Fibroblast of pulmonary artery (primary cell): ENCODE measurements at regions not wholly inside any gene's neighbourhood (a gene's known extent, or its start where the extent isn't known, plus 50 kb on each side); places are given as distances from the start of the nearest gene placed in this dataset.

ENCODE experiments used
- DNase-seq: peaks from one replicate; pipeline ENCODE4 v3.0.0-alpha.2; 2010; ENCODE audit warnings: low read depth
- H3K4me3 ChIP-seq: replicated peaks from 2 replicates; pipeline ENCODE4 v1.5.1; 2011; ENCODE audit warnings: low read depth, mild to moderate bottlenecking, control low read depth, low read length, moderate library complexity
- CTCF ChIP-seq: IDR thresholded peaks from 2 replicates; pipeline ENCODE4 v1.5.1; 2011; ENCODE audit warnings: mild to moderate bottlenecking, control low read depth, low read length, inconsistent platforms; ENCODE audit errors: missing control alignments

- TF ChIP-seq CTCF, result no peak
- DNase-seq, result peak; percentile 62
- H3K4me3 ChIP-seq, result no peak overlapping the region
Observed at GRCh38 chr1:59163268-59164092, 133.4 kb upstream of the FGGY start.

GRCh38 chr1:59164371-59164770, 132.5 kb upstream of the FGGY start:
- TF ChIP-seq CTCF, result no peak
- no peak for DNase-seq
- no peak overlapping the region for H3K4me3 ChIP-seq

- DNase-seq, result no peak
- H3K4me3 ChIP-seq, result no peak overlapping the region
- no peak for TF ChIP-seq CTCF
Observed at GRCh38 chr1:59165353-59165752, 131.5 kb upstream of the FGGY start.

GRCh38 chr1:59169703-59170102, 127.2 kb upstream of the FGGY start:
- DNase-seq, result peak; percentile 65
- TF ChIP-seq CTCF, result no peak
- no peak overlapping the region for H3K4me3 ChIP-seq

GRCh38 chr1:59170659-59171058, 126.2 kb upstream of the FGGY start:
- H3K4me3 ChIP-seq, result no peak overlapping the region
- no peak for DNase-seq
- no peak for TF ChIP-seq CTCF

GRCh38 chr1:59171788-59172187, 125.1 kb upstream of the FGGY start:
- H3K4me3 ChIP-seq, result no peak overlapping the region
- TF ChIP-seq CTCF, result no peak
- DNase-seq, result no peak

- no peak for TF ChIP-seq CTCF
- no peak overlapping the region for H3K4me3 ChIP-seq
- DNase-seq, result no peak
Observed at GRCh38 chr1:59172693-59173092, 124.2 kb upstream of the FGGY start.
